DMS53 treated with DMSO at 0.1 percent for 48 hours (cell line): ENCODE measurements at regions not wholly inside any gene's neighbourhood (a gene's known extent, or its start where the extent isn't known, plus 50 kb on each side); places are given as distances from the start of the nearest gene placed in this dataset.

ENCODE experiments used
- DNase-seq: peaks from one replicate; lab custom pipeline; 2025; ENCODE audit not compliant: unreplicated experiment; lab: John Stamatoyannopoulos, UW

- DNase-seq, result no peak
Measured at GRCh38 chr9:75531588-75531987, 358.9 kb upstream of the PCSK5 start.

- DNase-seq, result no peak
Measured at GRCh38 chr9:75532233-75533050, 358.0 kb upstream of the PCSK5 start.

- DNase-seq, result no peak
Measured at GRCh38 chr9:75539523-75539922, 350.9 kb upstream of the PCSK5 start.

GRCh38 chr9:75540185-75540584, 350.3 kb upstream of the PCSK5 start:
- DNase-seq, result no peak

- no peak for DNase-seq
Measured at GRCh38 chr9:75541734-75542133, 348.7 kb upstream of the PCSK5 start.

GRCh38 chr9:75544815-75545214, 345.7 kb upstream of the PCSK5 start:
- DNase-seq, result no peak

- no peak for DNase-seq
Measured at GRCh38 chr9:75545287-75545686, 345.2 kb upstream of the PCSK5 start.

- no peak for DNase-seq
Measured at GRCh38 chr9:75548871-75549270, 341.6 kb upstream of the PCSK5 start.

GRCh38 chr9:75551861-75552260, 338.6 kb upstream of the PCSK5 start:
- DNase-seq, result no peak

- no peak for DNase-seq
Measured at GRCh38 chr9:75552941-75553340, 337.5 kb upstream of the PCSK5 start.

GRCh38 chr9:75566813-75567212, 323.7 kb upstream of the PCSK5 start:
- peak; percentile 15 for DNase-seq

- DNase-seq, result no peak
Measured at GRCh38 chr9:75570538-75570937, 319.9 kb upstream of the PCSK5 start.

GRCh38 chr9:75574569-75574968, 315.9 kb upstream of the PCSK5 start:
- no peak for DNase-seq

- no peak for DNase-seq
Measured at GRCh38 chr9:75582870-75583269, 307.6 kb upstream of the PCSK5 start.

- DNase-seq, result no peak
Measured at GRCh38 chr9:75588808-75589207, 301.7 kb upstream of the PCSK5 start.

GRCh38 chr9:75589497-75589896, 301.0 kb upstream of the PCSK5 start:
- no peak for DNase-seq

- DNase-seq, result no peak
Measured at GRCh38 chr9:75591972-75592371, 298.5 kb upstream of the PCSK5 start.

GRCh38 chr9:75592586-75592985, 297.9 kb upstream of the PCSK5 start:
- no peak for DNase-seq

GRCh38 chr9:75593920-75594319, 296.6 kb upstream of the PCSK5 start:
- DNase-seq, result no peak

- no peak for DNase-seq
Measured at GRCh38 chr9:75599126-75599525, 291.3 kb upstream of the PCSK5 start.

GRCh38 chr9:75601280-75601679, 289.2 kb upstream of the PCSK5 start:
- DNase-seq, result peak; percentile 4

- no peak for DNase-seq
Measured at GRCh38 chr9:75602060-75602459, 288.4 kb upstream of the PCSK5 start.

GRCh38 chr9:75604661-75605060, 285.8 kb upstream of the PCSK5 start:
- no peak for DNase-seq
